Mucosa of descending colon (tissue), 3 donors: ENCODE measurements at regions not wholly inside any gene's neighbourhood (a gene's known extent, or its start where the extent isn't known, plus 50 kb on each side); places are given as distances from the start of the nearest gene placed in this dataset.

Experiments
- ATAC-seq: fragments of 200-7000 bp; cut with Tn5 transposase; one replicate; pipeline ENCODE4 v1.9.1; 2020; ENCODE audit warnings: mild to moderate bottlenecking, moderate library complexity
- DNase-seq, 3 donors: peaks; one replicate each; pipeline ENCODE4 v3.0.0-alpha.2; 2020
- H3K36me3 ChIP-seq: fragments of 200-600 bp; one replicate; pipeline ENCODE4 v1.8.0; 2021; ENCODE audit warnings: low read depth, mild to moderate bottlenecking
- H3K4me1 ChIP-seq: fragments of 200-600 bp; one replicate; pipeline ENCODE4 v1.8.0; 2021; ENCODE audit warnings: low read depth, mild to moderate bottlenecking
- H3K4me3 ChIP-seq: fragments of 200-600 bp; one replicate; pipeline ENCODE4 v1.8.0; 2021; ENCODE audit warnings: mild to moderate bottlenecking
- H3K9me3 ChIP-seq: fragments of 200-600 bp; one replicate; pipeline ENCODE4 v1.8.0; 2021; ENCODE audit warnings: mild to moderate bottlenecking
- CTCF ChIP-seq: fragments of 200-600 bp; IDR thresholded peaks from one replicate; pipeline ENCODE4 v1.8.0; 2022; ENCODE audit warnings: antibody characterized with exemption, mild to moderate bottlenecking
- intact Hi-C, 2 donors: fragments of 100-400 bp; cut with DNase I in 1 of 2; cut with micrococcal nuclease in 1 of 2; formaldehyde crosslinking; loops; one replicate each; pipeline versions ENCODE4 v1.11.0 to v1.11.1; 2022; cut with DNase I, micrococcal nuclease
- donor health status: DM: no; HTN: no; CAD: no; lungs with moderate emphysema.
- donor health status: DM: no; HTN: no; CAD: no.
- donor health status: DM: no; HTN: yes; CAD: no.

GRCh38 chr2:176613323-176613987 lies 344.2 kb downstream of the MTX2 start:
- Histone ChIP-seq H3K9me3 (no peaks in the 10 kb centered on the region), H3K36me3 (no peaks in the 10 kb centered on the region), H3K4me3 (no peak overlapping the region), H3K4me1 (no peaks in the 10 kb centered on the region)
- TF ChIP-seq CTCF, result no peak
- intact Hi-C loops, result no loop called here
- ATAC-seq (no peak), DNase-seq (peak in 1 of 3 donors; percentile 37)

GRCh38 chr2:176614049-176614448 lies 344.8 kb downstream of the MTX2 start:
- Histone ChIP-seq H3K36me3 (no peaks in the 10 kb centered on the region), H3K9me3 (no peaks in the 10 kb centered on the region), H3K4me3 (no peak overlapping the region), H3K4me1 (no peaks in the 10 kb centered on the region)
- ATAC-seq (no peak), DNase-seq (no peak)
- TF ChIP-seq CTCF, result no peak
- intact Hi-C loops, result no loop called here

GRCh38 chr2:176614930-176615329 lies 345.7 kb downstream of the MTX2 start:
- no peaks in the 10 kb centered on the region for H3K36me3 ChIP-seq
- intact Hi-C loops, result no loop called here
- no peaks in the 10 kb centered on the region for H3K9me3 ChIP-seq
- no peak for DNase-seq
- no peak for ATAC-seq
- H3K4me1 ChIP-seq, result no peaks in the 10 kb centered on the region
- no peak for TF ChIP-seq CTCF
- H3K4me3 ChIP-seq, result no peak overlapping the region

- H3K36me3 ChIP-seq, result no peaks in the 10 kb centered on the region
- TF ChIP-seq CTCF, result no peak
- DNase-seq (no peak), ATAC-seq (no peak)
- H3K4me1 ChIP-seq, result no peaks in the 10 kb centered on the region
- no peaks in the 10 kb centered on the region for H3K9me3 ChIP-seq
- H3K4me3 ChIP-seq, result no peak overlapping the region
- intact Hi-C loops, result no loop called here
Observed at GRCh38 chr2:176619504-176619903, 350.3 kb downstream of the MTX2 start.

- Histone ChIP-seq H3K4me1 (no peaks in the 10 kb centered on the region), H3K36me3 (no peaks in the 10 kb centered on the region), H3K9me3 (no peaks in the 10 kb centered on the region), H3K4me3 (no peak overlapping the region)
- intact Hi-C loops, result no loop called here
- no peak for ATAC-seq
- DNase-seq, result no peak
- TF ChIP-seq CTCF, result no peak
Observed at GRCh38 chr2:176621350-176621749, 352.1 kb downstream of the MTX2 start.

- Histone ChIP-seq H3K36me3 (no peaks in the 10 kb centered on the region), H3K9me3 (no peaks in the 10 kb centered on the region), H3K4me3 (no peak overlapping the region), H3K4me1 (no peaks in the 10 kb centered on the region)
- intact Hi-C loops, result no loop called here
- TF ChIP-seq CTCF, result no peak
- DNase-seq (no peak), ATAC-seq (no peak)
Observed at GRCh38 chr2:176622792-176623191, 353.6 kb downstream of the MTX2 start.
